GM23338 (cell line): ENCODE measurements at regions not wholly inside any gene's neighbourhood (a gene's known extent, or its start where the extent isn't known, plus 50 kb on each side); places are given as distances from the start of the nearest gene placed in this dataset.
A peak's percentile ranks its signal among the peaks of the same experiment; 100 is the strongest.

Experiments used
- ATAC-seq: fragments of 200-7000 bp; cut with Tn5 transposase; 3 replicates; pipeline ENCODE4 v1.9.1; 2020
- DNase-seq: peaks from one replicate; pipeline ENCODE4 v3.0.0-alpha.2; 2015; ENCODE audit warnings: low spot score
- H2AFZ ChIP-seq: fragments of 200-600 bp; sonication (generic); 2 replicates; pipeline ENCODE4 v1.8.0; 2016; ENCODE audit warnings: antibody characterized with exemption, mild to moderate bottlenecking, moderate library complexity
- H3F3A ChIP-seq: fragments of 200-600 bp; sonication (generic); replicated peaks from 2 replicates; pipeline ENCODE4 v1.8.0; 2017; ENCODE audit warnings: antibody characterized with exemption, mixed run types, low read depth
- H3K27ac ChIP-seq: fragments of 200-600 bp; sonication (generic); 2 replicates; pipeline ENCODE4 v1.6.1; 2016; ENCODE audit warnings: low read depth
- H3K27me3 ChIP-seq: fragments of 200-600 bp; sonication (generic); 2 replicates; pipeline ENCODE4 v1.8.0; 2016; ENCODE audit warnings: mild to moderate bottlenecking, mixed run types, moderate library complexity; ENCODE audit not compliant: insufficient read depth
- H3K36me3 ChIP-seq: fragments of 200-600 bp; sonication (generic); 2 replicates; pipeline ENCODE4 v1.8.0; 2016; ENCODE audit warnings: mild to moderate bottlenecking; ENCODE audit not compliant: insufficient read depth
- H3K4me1 ChIP-seq: fragments of 200-600 bp; sonication (generic); 2 replicates; pipeline ENCODE4 v1.8.0; 2016; ENCODE audit warnings: mild to moderate bottlenecking, moderate library complexity; ENCODE audit not compliant: insufficient read depth
- H3K4me2 ChIP-seq: fragments of 200-600 bp; sonication (generic); 2 replicates; pipeline ENCODE4 v1.7.1; 2017; ENCODE audit warnings: mixed run types
- H3K4me3 ChIP-seq: fragments of 200-600 bp; sonication (generic); 2 replicates; pipeline ENCODE4 v1.6.1; 2016; ENCODE audit warnings: mixed run types
- H3K79me2 ChIP-seq: fragments of 200-600 bp; sonication (generic); replicated peaks from 2 replicates; pipeline ENCODE4 v1.8.0; 2017; ENCODE audit warnings: mild to moderate bottlenecking; ENCODE audit not compliant: insufficient read depth
- H3K9me2 ChIP-seq: fragments of 200-600 bp; sonication (generic); 2 replicates; pipeline ENCODE4 v1.8.0; 2017; ENCODE audit not compliant: insufficient read depth
- H4K20me1 ChIP-seq: fragments of 200-600 bp; sonication (generic); replicated peaks from 2 replicates; pipeline ENCODE4 v1.8.0; 2017; ENCODE audit warnings: mild to moderate bottlenecking; ENCODE audit not compliant: insufficient read depth
- H3K27ac Mint-ChIP-seq: 2 replicates; pipeline ENCODE4 v1.8.0; 2020; ENCODE audit warnings: inconsistent platforms, mild to moderate bottlenecking, moderate library complexity, mixed read lengths
- H3K27me3 Mint-ChIP-seq: 3 replicates; pipeline ENCODE4 v1.8.0; 2022; ENCODE audit warnings: low read depth, mild to moderate bottlenecking, moderate library complexity, mixed read lengths, inconsistent platforms; ENCODE audit not compliant: insufficient read depth, poor library complexity
- H3K36me3 Mint-ChIP-seq: 3 replicates; pipeline ENCODE4 v1.8.0; 2021; ENCODE audit warnings: low read depth, mild to moderate bottlenecking, inconsistent platforms, moderate library complexity, mixed read lengths
- H3K4me1 Mint-ChIP-seq: 3 replicates; pipeline ENCODE4 v1.8.0; 2020; ENCODE audit warnings: mild to moderate bottlenecking, inconsistent platforms, mixed read lengths
- H3K4me3 Mint-ChIP-seq: 3 replicates; pipeline ENCODE4 v1.8.0; 2021; ENCODE audit warnings: moderate library complexity, mild to moderate bottlenecking, inconsistent platforms, mixed read lengths
- H3K9me3 Mint-ChIP-seq: 3 replicates; pipeline ENCODE4 v1.8.0; 2020; ENCODE audit warnings: moderate library complexity, mild to moderate bottlenecking, inconsistent platforms, mixed read lengths
- CREB1 ChIP-seq: fragments of 250-450 bp; sonication (Bioruptor Pico); IDR thresholded peaks from 2 replicates; pipeline ENCODE4 v1.5.0; 2020; ENCODE audit warnings: low read depth, mild to moderate bottlenecking, moderate library complexity
- EZH2 ChIP-seq: fragments of 200-600 bp; sonication (generic); IDR thresholded peaks from one replicate; pipeline ENCODE4 v1.8.0; 2017; ENCODE audit warnings: antibody characterized with exemption, mild to moderate bottlenecking, low read depth; ENCODE audit not compliant: unreplicated experiment
- NANOG ChIP-seq: IDR thresholded peaks from 2 replicates; pipeline ENCODE4 v1.6.1; 2016; ENCODE audit warnings: antibody characterized with exemption, borderline replicate concordance
- STAT1 ChIP-seq: IDR thresholded peaks from one replicate; pipeline ENCODE4 v1.6.1; 2016; ENCODE audit warnings: antibody characterized with exemption; ENCODE audit not compliant: unreplicated experiment
- ZNF114 ChIP-seq: fragments of 250-450 bp; sonication (Bioruptor Pico); IDR thresholded peaks from 2 replicates; pipeline ENCODE4 v1.5.0; 2020; ENCODE audit warnings: mild to moderate bottlenecking, moderate library complexity
- ZNF331 ChIP-seq: fragments of 250-450 bp; sonication (Bioruptor Pico); IDR thresholded peaks from 2 replicates; pipeline ENCODE4 v1.5.0; 2020; ENCODE audit warnings: low read depth, mild to moderate bottlenecking, moderate library complexity
- TF ChIP-seq, protein P1 (sequence below): IDR thresholded peaks from 2 replicates; pipeline ENCODE4 v1.6.1; 2016; ENCODE audit warnings: antibody characterized with exemption
- TF ChIP-seq, protein P2 (sequence below): fragments of 250-450 bp; sonication (Bioruptor Pico); IDR thresholded peaks from 2 replicates; pipeline ENCODE4 v1.5.0; 2020; ENCODE audit warnings: mild to moderate bottlenecking, moderate library complexity

DNA sequence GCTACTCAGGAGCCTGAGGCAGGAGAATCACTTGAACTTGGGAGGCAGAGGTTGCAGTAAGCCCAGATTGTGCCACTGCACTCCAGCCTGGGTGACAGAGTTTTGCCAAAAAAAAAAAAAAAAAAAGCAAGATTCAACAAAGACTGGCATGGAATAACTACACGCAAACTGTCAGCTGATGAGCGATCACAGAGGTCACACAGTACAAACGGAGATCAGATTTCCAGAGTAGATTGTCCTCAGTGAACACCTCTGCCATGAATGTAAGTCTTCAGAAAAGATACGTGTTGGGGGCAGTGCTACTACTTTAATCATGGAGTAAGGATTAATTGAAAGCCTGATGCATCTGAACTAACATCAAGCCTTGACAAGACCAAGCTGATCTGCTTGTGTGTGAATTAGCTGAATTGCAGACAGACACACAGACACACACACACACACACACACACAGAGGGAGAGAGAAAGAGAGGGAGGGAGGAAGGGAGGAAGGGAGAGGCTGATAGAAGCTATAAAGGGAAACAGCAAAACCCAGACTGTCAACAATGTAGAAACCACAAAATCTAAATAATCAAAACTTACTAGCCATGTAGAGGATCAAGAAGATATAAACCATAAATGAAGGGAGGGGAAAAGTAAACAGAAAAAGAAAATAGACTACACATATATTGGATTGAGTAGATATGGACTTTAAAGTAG, 222.9 kb upstream of the ZNF462 start:
- Histone ChIP-seq H3F3A (no peaks in the 10 kb centered on the region), H3K27ac (no peak overlapping the region), H3K4me3 (no peak overlapping the region), H3K9me2 (no peaks in the 10 kb centered on the region), H4K20me1 (no peaks in the 10 kb centered on the region), H3K79me2 (no peaks in the 10 kb centered on the region), H3K27me3 (no peaks in the 10 kb centered on the region), H3K36me3 (no peaks in the 10 kb centered on the region), H3K4me1 (no peaks in the 10 kb centered on the region; the same call in 1 of the 2 replicates), H3K4me2 (no peak overlapping the region), H2AFZ (peak overlapping the region; percentile 53; the same call in 1 of the 2 replicates)
- Mint-ChIP-seq H3K36me3 (no peaks in the 10 kb centered on the region), H3K27me3 (no peaks in the 10 kb centered on the region), H3K4me3 (no peak overlapping the region), H3K27ac (no peak overlapping the region; the same call in 1 of the 2 replicates), H3K4me1 (peaks cover 5% of the 10 kb centered on the region; the same call in 1 of the 3 replicates), H3K9me3 (no peaks in the 10 kb centered on the region; the same call in 2 of the 3 replicates)
- DNase-seq (no peak), ATAC-seq (no peak)
- TF ChIP-seq CREB1 (CRISPR knock-in tag) (no peak), STAT1 (no peak), EZH2 (no peak), ZNF114 (CRISPR knock-in tag) (no peak), NANOG (no peak), ZNF331 (CRISPR knock-in tag) (no peak)
- TF ChIP-seq, protein P1, sequence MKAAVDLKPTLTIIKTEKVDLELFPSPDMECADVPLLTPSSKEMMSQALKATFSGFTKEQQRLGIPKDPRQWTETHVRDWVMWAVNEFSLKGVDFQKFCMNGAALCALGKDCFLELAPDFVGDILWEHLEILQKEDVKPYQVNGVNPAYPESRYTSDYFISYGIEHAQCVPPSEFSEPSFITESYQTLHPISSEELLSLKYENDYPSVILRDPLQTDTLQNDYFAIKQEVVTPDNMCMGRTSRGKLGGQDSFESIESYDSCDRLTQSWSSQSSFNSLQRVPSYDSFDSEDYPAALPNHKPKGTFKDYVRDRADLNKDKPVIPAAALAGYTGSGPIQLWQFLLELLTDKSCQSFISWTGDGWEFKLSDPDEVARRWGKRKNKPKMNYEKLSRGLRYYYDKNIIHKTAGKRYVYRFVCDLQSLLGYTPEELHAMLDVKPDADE, result no peak
- TF ChIP-seq, protein P2, sequence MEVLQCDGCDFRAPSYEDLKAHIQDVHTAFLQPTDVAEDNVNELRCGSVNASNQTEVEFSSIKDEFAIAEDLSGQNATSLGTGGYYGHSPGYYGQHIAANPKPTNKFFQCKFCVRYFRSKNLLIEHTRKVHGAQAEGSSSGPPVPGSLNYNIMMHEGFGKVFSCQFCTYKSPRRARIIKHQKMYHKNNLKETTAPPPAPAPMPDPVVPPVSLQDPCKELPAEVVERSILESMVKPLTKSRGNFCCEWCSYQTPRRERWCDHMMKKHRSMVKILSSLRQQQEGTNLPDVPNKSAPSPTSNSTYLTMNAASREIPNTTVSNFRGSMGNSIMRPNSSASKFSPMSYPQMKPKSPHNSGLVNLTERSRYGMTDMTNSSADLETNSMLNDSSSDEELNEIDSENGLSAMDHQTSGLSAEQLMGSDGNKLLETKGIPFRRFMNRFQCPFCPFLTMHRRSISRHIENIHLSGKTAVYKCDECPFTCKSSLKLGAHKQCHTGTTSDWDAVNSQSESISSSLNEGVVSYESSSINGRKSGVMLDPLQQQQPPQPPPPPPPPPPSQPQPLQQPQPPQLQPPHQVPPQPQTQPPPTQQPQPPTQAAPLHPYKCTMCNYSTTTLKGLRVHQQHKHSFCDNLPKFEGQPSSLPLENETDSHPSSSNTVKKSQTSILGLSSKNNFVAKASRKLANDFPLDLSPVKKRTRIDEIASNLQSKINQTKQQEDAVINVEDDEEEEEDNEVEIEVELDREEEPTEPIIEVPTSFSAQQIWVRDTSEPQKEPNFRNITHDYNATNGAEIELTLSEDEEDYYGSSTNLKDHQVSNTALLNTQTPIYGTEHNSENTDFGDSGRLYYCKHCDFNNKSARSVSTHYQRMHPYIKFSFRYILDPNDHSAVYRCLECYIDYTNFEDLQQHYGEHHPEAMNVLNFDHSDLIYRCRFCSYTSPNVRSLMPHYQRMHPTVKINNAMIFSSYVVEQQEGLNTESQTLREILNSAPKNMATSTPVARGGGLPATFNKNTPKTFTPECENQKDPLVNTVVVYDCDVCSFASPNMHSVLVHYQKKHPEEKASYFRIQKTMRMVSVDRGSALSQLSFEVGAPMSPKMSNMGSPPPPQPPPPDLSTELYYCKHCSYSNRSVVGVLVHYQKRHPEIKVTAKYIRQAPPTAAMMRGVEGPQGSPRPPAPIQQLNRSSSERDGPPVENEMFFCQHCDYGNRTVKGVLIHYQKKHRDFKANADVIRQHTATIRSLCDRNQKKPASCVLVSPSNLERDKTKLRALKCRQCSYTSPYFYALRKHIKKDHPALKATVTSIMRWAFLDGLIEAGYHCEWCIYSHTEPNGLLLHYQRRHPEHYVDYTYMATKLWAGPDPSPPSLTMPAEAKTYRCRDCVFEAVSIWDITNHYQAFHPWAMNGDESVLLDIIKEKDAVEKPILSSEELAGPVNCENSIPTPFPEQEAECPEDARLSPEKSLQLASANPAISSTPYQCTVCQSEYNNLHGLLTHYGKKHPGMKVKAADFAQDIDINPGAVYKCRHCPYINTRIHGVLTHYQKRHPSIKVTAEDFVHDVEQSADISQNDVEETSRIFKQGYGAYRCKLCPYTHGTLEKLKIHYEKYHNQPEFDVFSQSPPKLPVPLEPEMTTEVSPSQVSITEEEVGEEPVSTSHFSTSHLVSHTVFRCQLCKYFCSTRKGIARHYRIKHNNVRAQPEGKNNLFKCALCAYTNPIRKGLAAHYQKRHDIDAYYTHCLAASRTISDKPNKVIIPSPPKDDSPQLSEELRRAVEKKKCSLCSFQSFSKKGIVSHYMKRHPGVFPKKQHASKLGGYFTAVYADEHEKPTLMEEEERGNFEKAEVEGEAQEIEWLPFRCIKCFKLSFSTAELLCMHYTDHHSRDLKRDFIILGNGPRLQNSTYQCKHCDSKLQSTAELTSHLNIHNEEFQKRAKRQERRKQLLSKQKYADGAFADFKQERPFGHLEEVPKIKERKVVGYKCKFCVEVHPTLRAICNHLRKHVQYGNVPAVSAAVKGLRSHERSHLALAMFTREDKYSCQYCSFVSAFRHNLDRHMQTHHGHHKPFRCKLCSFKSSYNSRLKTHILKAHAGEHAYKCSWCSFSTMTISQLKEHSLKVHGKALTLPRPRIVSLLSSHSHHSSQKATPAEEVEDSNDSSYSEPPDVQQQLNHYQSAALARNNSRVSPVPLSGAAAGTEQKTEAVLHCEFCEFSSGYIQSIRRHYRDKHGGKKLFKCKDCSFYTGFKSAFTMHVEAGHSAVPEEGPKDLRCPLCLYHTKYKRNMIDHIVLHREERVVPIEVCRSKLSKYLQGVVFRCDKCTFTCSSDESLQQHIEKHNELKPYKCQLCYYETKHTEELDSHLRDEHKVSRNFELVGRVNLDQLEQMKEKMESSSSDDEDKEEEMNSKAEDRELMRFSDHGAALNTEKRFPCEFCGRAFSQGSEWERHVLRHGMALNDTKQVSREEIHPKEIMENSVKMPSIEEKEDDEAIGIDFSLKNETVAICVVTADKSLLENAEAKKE (CRISPR knock-in tag), result no peak
